HepG2 (cell line): ENCODE measurements at regions not wholly inside any gene's neighbourhood (a gene's known extent, or its start where the extent isn't known, plus 50 kb on each side); places are given as distances from the start of the nearest gene placed in this dataset.

Source experiments
- DPF2 ChIP-seq: sonication (generic); formaldehyde crosslinking; IDR thresholded peaks from 2 replicates; pipeline ENCODE4 v1.4.0; 2020; ENCODE audit warnings: mild to moderate bottlenecking, low read depth, missing genetic modification reagents, borderline replicate concordance
- HES4 ChIP-seq: sonication (generic); formaldehyde crosslinking; IDR thresholded peaks from 2 replicates; pipeline ENCODE4 v1.9.0; 2021; ENCODE audit warnings: mild to moderate bottlenecking, missing genetic modification reagents, borderline replicate concordance
- HMG20A ChIP-seq: IDR thresholded peaks from 2 replicates; pipeline ENCODE4 v1.6.1; 2016; ENCODE audit warnings: borderline replicate concordance
- MEIS1 ChIP-seq: sonication (generic); formaldehyde crosslinking; IDR thresholded peaks from 2 replicates; pipeline ENCODE4 v1.9.0; 2021; ENCODE audit warnings: mild to moderate bottlenecking, missing genetic modification reagents, moderate library complexity, borderline replicate concordance
- REPIN1 ChIP-seq: sonication (generic); formaldehyde crosslinking; IDR thresholded peaks from 2 replicates; pipeline ENCODE4 v1.8.0; 2022; ENCODE audit warnings: missing genetic modification reagents, low read depth, mild to moderate bottlenecking, borderline replicate concordance
- SOX6 ChIP-seq, 2 experiments: fragments of 450-650 bp in 1 of 2; sonication (generic) in 1 of 2; formaldehyde crosslinking in 1 of 2; IDR thresholded peaks; 2 replicates each; pipeline versions ENCODE4 v1.4.0 to v1.6.1; 2017 to 2020; ENCODE audit warnings: antibody characterized with exemption in 1 of 2, mild to moderate bottlenecking in 1 of 2, missing genetic modification reagents in 1 of 2
- ZMYM2 ChIP-seq: sonication (generic); formaldehyde crosslinking; IDR thresholded peaks from 2 replicates; pipeline ENCODE4 v1.8.0; 2022; ENCODE audit warnings: mild to moderate bottlenecking, missing genetic modification reagents
- ZNF24 ChIP-seq: fragments of 450-650 bp; IDR thresholded peaks from 2 replicates; pipeline ENCODE4 v1.6.1; 2017; ENCODE audit warnings: antibody characterized with exemption, mild to moderate bottlenecking
- ZNF430 ChIP-seq: sonication (generic); formaldehyde crosslinking; IDR thresholded peaks from 2 replicates; pipeline ENCODE4 v1.9.0; 2021; ENCODE audit warnings: mild to moderate bottlenecking, missing genetic modification reagents
- ZNF775 ChIP-seq: sonication (generic); formaldehyde crosslinking; IDR thresholded peaks from 2 replicates; pipeline ENCODE4 v1.4.0; 2020; ENCODE audit warnings: missing genetic modification reagents, mild to moderate bottlenecking, moderate library complexity, borderline replicate concordance
- ZNF780A ChIP-seq: sonication (generic); formaldehyde crosslinking; IDR thresholded peaks from 2 replicates; pipeline ENCODE4 v1.8.0; 2022; ENCODE audit warnings: mild to moderate bottlenecking, missing genetic modification reagents, moderate library complexity
- ZNF878 ChIP-seq: sonication (generic); formaldehyde crosslinking; IDR thresholded peaks from 2 replicates; pipeline ENCODE4 v1.8.1; 2023; ENCODE audit warnings: mild to moderate bottlenecking, missing genetic modification reagents, moderate library complexity
- ZNF883 ChIP-seq: sonication (generic); formaldehyde crosslinking; IDR thresholded peaks from 2 replicates; pipeline ENCODE4 v1.5.1; 2020; ENCODE audit warnings: mild to moderate bottlenecking, missing genetic modification reagents; ENCODE audit errors: not compliant biosample characterization
- TF ChIP-seq, protein P1 (sequence below): sonication (generic); formaldehyde crosslinking; IDR thresholded peaks from 2 replicates; pipeline ENCODE4 v1.5.0; 2020; ENCODE audit warnings: mild to moderate bottlenecking, missing genetic modification reagents, borderline replicate concordance
- TF ChIP-seq, protein P2 (sequence below): sonication (generic); formaldehyde crosslinking; IDR thresholded peaks from 2 replicates; pipeline ENCODE4 v1.4.0; 2020; ENCODE audit warnings: missing genetic modification reagents
- TF ChIP-seq, protein P3 (sequence below): IDR thresholded peaks from 2 replicates; pipeline ENCODE4 v1.6.1; 2016; ENCODE audit warnings: low read depth
- TF ChIP-seq, protein P4 (sequence below): sonication (generic); formaldehyde crosslinking; IDR thresholded peaks from 2 replicates; pipeline ENCODE4 v1.5.0; 2020; ENCODE audit warnings: mild to moderate bottlenecking, missing genetic modification reagents, borderline replicate concordance

DNA sequence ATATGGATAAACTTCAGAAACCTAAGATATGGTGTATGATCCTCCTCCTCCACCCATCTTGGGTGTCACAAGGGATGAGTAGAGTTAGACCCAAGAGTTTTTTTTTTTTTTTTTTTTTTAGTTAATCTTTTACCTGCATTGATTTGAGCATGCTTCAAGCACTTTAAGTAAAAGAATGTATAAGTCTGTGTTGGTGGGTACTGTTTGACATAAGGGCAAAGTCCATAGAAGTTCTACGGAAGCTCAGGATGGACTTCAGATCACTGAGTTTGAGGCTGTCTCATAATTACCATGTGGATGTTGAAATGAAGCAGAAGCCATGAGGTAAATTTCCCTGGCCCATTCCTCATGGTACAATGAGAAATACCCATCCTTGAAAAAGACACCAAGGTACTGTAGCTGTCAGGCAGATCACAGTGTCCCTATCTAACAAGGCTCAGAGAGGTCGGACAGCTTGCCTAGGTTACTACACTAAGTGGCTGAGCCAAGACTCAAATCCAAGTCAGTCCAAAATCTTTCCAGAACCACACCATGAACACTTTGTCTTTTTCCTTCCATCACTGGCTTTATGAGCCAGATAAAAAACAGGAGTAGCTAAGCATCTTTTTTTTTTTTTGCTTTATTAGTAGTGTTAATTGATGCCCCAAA is 962.8 kb downstream of the CDH11 start (continued):
- no peak for TF ChIP-seq SOX6 (IDR thresholded peaks at IDR 0.05)
- TF ChIP-seq SOX6 (CRISPR knock-in tag; IDR thresholded peaks at IDR 0.05), result peak; percentile 82
- peak; percentile 86 for TF ChIP-seq HMG20A
- no peak for TF ChIP-seq ZNF780A (CRISPR knock-in tag)
- 0 out of 2 replicates have a peak, but pooled peaks have one; percentile 45 for TF ChIP-seq REPIN1 (CRISPR knock-in tag)
- 0 out of 2 replicates have a peak, but pooled peaks have one; percentile 45 for TF ChIP-seq ZMYM2 (CRISPR knock-in tag)
- TF ChIP-seq, protein P1, sequence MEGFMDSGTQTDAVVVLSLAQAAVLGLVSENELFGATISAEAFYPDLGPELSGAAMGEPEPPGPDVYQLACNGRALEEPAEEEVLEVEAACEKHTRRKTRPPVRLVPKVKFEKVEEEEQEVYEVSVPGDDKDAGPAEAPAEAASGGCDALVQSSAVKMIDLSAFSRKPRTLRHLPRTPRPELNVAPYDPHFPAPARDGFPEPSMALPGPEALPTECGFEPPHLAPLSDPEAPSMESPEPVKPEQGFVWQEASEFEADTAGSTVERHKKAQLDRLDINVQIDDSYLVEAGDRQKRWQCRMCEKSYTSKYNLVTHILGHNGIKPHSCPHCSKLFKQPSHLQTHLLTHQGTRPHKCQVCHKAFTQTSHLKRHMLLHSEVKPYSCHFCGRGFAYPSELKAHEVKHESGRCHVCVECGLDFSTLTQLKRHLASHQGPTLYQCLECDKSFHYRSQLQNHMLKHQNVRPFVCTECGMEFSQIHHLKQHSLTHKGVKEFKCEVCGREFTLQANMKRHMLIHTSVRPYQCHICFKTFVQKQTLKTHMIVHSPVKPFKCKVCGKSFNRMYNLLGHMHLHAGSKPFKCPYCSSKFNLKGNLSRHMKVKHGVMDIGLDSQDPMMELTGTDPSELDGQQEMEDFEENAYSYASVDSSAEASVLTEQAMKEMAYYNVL (CRISPR knock-in tag), result 0 out of 2 replicates have a peak, but pooled peaks have one; percentile 75
- TF ChIP-seq HES4 (CRISPR knock-in tag), result no peak
- peak; percentile 27; the same call in 1 of the 2 replicates for TF ChIP-seq DPF2 (CRISPR knock-in tag)
- TF ChIP-seq, protein P2, sequence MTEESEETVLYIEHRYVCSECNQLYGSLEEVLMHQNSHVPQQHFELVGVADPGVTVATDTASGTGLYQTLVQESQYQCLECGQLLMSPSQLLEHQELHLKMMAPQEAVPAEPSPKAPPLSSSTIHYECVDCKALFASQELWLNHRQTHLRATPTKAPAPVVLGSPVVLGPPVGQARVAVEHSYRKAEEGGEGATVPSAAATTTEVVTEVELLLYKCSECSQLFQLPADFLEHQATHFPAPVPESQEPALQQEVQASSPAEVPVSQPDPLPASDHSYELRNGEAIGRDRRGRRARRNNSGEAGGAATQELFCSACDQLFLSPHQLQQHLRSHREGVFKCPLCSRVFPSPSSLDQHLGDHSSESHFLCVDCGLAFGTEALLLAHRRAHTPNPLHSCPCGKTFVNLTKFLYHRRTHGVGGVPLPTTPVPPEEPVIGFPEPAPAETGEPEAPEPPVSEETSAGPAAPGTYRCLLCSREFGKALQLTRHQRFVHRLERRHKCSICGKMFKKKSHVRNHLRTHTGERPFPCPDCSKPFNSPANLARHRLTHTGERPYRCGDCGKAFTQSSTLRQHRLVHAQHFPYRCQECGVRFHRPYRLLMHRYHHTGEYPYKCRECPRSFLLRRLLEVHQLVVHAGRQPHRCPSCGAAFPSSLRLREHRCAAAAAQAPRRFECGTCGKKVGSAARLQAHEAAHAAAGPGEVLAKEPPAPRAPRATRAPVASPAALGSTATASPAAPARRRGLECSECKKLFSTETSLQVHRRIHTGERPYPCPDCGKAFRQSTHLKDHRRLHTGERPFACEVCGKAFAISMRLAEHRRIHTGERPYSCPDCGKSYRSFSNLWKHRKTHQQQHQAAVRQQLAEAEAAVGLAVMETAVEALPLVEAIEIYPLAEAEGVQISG (CRISPR knock-in tag), result peak; percentile 24; the same call in 1 of the 2 replicates
- 0 out of 2 replicates have a peak, but pooled peaks have one; percentile 49 for TF ChIP-seq ZNF878 (CRISPR knock-in tag)
- no peak for TF ChIP-seq ZNF24
- TF ChIP-seq ZNF430 (CRISPR knock-in tag), result 0 out of 2 replicates have a peak, but pooled peaks have one; percentile 32
- peak; percentile 53; the same call in 1 of the 2 replicates for TF ChIP-seq MEIS1 (CRISPR knock-in tag)
- TF ChIP-seq, protein P3, sequence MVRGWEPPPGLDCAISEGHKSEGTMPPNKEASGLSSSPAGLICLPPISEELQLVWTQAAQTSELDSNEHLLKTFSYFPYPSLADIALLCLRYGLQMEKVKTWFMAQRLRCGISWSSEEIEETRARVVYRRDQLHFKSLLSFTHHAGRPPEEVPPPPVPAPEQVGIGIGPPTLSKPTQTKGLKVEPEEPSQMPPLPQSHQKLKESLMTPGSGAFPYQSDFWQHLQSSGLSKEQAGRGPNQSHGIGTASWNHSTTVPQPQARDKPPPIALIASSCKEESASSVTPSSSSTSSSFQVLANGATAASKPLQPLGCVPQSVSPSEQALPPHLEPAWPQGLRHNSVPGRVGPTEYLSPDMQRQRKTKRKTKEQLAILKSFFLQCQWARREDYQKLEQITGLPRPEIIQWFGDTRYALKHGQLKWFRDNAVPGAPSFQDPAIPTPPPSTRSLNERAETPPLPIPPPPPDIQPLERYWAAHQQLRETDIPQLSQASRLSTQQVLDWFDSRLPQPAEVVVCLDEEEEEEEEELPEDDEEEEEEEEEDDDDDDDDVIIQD (CRISPR knock-in tag), result peak; percentile 93; the same call in 1 of the 2 replicates
- TF ChIP-seq ZNF883 (CRISPR knock-in tag), result no peak
- TF ChIP-seq ZNF775 (CRISPR knock-in tag), result no peak
- TF ChIP-seq, protein P4, sequence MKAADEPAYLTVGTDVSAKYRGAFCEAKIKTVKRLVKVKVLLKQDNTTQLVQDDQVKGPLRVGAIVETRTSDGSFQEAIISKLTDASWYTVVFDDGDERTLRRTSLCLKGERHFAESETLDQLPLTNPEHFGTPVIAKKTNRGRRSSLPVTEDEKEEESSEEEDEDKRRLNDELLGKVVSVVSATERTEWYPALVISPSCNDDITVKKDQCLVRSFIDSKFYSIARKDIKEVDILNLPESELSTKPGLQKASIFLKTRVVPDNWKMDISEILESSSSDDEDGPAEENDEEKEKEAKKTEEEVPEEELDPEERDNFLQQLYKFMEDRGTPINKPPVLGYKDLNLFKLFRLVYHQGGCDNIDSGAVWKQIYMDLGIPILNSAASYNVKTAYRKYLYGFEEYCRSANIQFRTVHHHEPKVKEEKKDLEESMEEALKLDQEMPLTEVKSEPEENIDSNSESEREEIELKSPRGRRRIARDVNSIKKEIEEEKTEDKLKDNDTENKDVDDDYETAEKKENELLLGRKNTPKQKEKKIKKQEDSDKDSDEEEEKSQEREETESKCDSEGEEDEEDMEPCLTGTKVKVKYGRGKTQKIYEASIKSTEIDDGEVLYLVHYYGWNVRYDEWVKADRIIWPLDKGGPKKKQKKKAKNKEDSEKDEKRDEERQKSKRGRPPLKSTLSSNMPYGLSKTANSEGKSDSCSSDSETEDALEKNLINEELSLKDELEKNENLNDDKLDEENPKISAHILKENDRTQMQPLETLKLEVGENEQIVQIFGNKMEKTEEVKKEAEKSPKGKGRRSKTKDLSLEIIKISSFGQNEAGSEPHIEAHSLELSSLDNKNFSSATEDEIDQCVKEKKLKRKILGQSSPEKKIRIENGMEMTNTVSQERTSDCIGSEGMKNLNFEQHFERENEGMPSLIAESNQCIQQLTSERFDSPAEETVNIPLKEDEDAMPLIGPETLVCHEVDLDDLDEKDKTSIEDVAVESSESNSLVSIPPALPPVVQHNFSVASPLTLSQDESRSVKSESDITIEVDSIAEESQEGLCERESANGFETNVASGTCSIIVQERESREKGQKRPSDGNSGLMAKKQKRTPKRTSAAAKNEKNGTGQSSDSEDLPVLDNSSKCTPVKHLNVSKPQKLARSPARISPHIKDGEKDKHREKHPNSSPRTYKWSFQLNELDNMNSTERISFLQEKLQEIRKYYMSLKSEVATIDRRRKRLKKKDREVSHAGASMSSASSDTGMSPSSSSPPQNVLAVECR (CRISPR knock-in tag), result peak; percentile 14; the same call in 1 of the 2 replicates
